Left kidney (tissue), 1 donor: ENCODE measurements at regions not wholly inside any gene's neighbourhood (a gene's known extent, or its start where the extent isn't known, plus 50 kb on each side); places are given as distances from the start of the nearest gene placed in this dataset.

Experiments used
- DNase-seq: peaks from one replicate; pipeline ENCODE4 v3.0.0-alpha.2; 2013

DNA sequence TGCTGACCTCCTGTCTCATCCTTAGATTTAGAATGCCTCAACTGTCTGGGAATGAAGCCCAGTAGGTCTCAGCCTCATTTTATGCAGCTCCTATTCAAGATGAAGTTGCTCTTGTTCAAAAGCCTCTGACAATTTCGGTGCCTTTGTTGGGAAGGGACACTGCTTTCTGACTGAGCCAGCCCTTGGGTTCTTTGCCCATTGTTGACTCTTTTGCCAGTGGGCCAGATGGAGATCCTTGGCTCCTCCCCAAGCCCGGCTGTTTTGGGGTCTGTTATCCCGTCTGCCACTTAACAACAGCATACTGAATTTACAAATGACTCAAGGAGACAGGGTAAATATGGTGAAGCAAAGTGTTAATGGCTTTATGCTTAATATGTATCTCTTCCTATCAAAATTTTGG lies 58.3 kb upstream of the PRKX start:
- DNase-seq: no peak

DNA sequence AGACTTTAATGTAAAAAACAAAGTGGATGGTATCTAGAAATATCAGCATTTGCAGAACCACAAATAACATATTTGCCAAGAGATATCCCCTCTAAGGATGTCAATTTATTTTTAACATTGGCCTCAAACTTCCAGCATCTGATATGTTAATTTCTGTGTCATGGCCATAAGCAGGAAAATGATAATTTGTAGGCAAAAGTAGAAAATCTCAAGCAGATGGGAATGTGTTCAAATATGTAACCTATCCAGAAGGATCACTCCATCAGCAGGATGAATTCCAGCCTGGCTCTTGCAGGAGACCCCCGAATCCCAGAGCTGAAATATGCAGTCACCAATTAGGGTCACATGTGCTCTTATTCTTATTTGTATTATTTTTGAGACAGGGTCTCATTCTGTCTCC lies 55.4 kb upstream of the PRKX start:
- no peak for DNase-seq
